Parathyroid adenoma (tissue), 2 donors: ENCODE measurements at regions not wholly inside any gene's neighbourhood (a gene's known extent, or its start where the extent isn't known, plus 50 kb on each side); places are given as distances from the start of the nearest gene placed in this dataset.

Experiments
- H2AFZ ChIP-seq: fragments of 300-600 bp; sonication (generic); one replicate; pipeline ENCODE4 v1.7.0; 2017; ENCODE audit warnings: antibody characterized with exemption, mild to moderate bottlenecking
- H3K27ac ChIP-seq: fragments of 300-600 bp; sonication (generic); one replicate; pipeline ENCODE4 v1.7.0; 2017
- H3K27me3 ChIP-seq: fragments of 300-600 bp; sonication (generic); one replicate; pipeline ENCODE4 v1.7.0; 2017; ENCODE audit warnings: low read length; ENCODE audit not compliant: control insufficient read depth, insufficient read depth
- H3K36me3 ChIP-seq: fragments of 300-600 bp; sonication (generic); one replicate; pipeline ENCODE4 v1.7.0; 2017; ENCODE audit warnings: low read length; ENCODE audit not compliant: control insufficient read depth, insufficient read depth
- H3K4me1 ChIP-seq: fragments of 300-600 bp; sonication (generic); one replicate; pipeline ENCODE4 v1.7.0; 2017; ENCODE audit warnings: control low read depth
- H3K4me2 ChIP-seq: fragments of 300-600 bp; sonication (generic); one replicate; pipeline ENCODE4 v1.7.0; 2017; ENCODE audit warnings: low read length
- H3K4me3 ChIP-seq: fragments of 300-600 bp; sonication (generic); one replicate; pipeline ENCODE4 v1.7.0; 2017; ENCODE audit warnings: low read depth, low read length
- H3K79me2 ChIP-seq: fragments of 300-600 bp; sonication (generic); one replicate; pipeline ENCODE4 v1.7.0; 2017; ENCODE audit warnings: control low read depth
- H3K9ac ChIP-seq: fragments of 300-600 bp; sonication (generic); one replicate; pipeline ENCODE4 v1.7.0; 2017; ENCODE audit warnings: mild to moderate bottlenecking
- H3K9me3 ChIP-seq: fragments of 300-600 bp; sonication (generic); one replicate; pipeline ENCODE4 v1.7.0; 2017; ENCODE audit warnings: low read length; ENCODE audit not compliant: control insufficient read depth
- TF ChIP-seq, protein P1 (sequence below): fragments of 300-600 bp; sonication (generic); IDR thresholded peaks from one replicate; pipeline ENCODE4 v1.7.0; 2017; ENCODE audit warnings: antibody characterized with exemption, mild to moderate bottlenecking
- donor health status: primary hyperparathyroidism.

DNA sequence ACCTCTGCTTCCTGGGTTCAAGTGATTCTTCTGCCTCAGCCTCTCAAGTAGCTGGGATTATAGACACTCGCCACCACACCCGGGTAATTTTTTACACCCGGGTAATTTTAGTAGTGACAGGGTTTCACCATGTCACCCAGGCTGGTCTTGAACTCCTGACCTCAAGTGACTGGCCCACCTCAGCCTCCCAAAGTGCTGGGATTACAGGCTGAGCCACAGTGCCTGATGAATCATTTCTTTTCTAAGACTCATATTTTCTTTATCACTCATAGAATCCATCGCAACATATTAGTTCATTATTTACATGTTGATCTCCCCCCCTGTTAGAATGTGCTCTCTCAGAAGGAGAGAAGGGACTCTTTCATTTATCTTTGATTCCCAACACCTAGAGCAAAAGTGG is 109.5 kb upstream of the PTPRG start:
- no peaks in the 10 kb centered on the region for H3K4me1 ChIP-seq

DNA sequence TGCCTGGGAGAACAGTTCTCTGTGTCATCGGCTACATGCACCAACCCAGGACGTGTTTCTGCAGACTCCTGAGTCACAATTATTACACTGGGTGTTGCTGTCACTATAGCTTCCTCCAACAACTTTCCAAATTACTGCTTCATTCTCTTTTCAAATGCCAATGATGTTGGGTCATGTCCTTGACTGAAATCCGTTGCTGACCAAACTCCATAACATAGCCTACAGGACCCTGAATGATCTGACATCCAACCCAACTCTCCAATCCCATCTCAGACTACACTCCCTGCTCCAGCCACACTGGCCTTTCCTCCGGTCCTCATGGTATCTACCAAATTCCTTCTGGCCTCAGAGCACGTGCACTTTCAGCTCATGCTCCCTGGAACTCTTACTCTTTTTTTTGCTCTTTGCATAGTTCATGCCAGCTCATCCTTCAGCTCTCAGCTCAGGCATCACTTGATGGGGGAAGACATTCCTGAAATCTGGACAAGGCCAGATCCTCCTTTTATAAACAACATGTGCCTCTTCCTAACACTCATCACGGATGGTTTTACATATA is 108.8 kb upstream of the PTPRG start:
- H3K79me2 ChIP-seq = no peaks in the 10 kb centered on the region
- no peak overlapping the region for H3K9ac ChIP-seq
- H3K4me3 ChIP-seq = no peak overlapping the region
- no peak overlapping the region for H2AFZ ChIP-seq
- TF ChIP-seq, protein P1, sequence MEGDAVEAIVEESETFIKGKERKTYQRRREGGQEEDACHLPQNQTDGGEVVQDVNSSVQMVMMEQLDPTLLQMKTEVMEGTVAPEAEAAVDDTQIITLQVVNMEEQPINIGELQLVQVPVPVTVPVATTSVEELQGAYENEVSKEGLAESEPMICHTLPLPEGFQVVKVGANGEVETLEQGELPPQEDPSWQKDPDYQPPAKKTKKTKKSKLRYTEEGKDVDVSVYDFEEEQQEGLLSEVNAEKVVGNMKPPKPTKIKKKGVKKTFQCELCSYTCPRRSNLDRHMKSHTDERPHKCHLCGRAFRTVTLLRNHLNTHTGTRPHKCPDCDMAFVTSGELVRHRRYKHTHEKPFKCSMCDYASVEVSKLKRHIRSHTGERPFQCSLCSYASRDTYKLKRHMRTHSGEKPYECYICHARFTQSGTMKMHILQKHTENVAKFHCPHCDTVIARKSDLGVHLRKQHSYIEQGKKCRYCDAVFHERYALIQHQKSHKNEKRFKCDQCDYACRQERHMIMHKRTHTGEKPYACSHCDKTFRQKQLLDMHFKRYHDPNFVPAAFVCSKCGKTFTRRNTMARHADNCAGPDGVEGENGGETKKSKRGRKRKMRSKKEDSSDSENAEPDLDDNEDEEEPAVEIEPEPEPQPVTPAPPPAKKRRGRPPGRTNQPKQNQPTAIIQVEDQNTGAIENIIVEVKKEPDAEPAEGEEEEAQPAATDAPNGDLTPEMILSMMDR = no peak
- no peak overlapping the region for H3K27ac ChIP-seq
- no peaks in the 10 kb centered on the region for H3K36me3 ChIP-seq
- H3K4me1 ChIP-seq = no peaks in the 10 kb centered on the region
- no peaks in the 10 kb centered on the region for H3K9me3 ChIP-seq
- H3K27me3 ChIP-seq = no peaks in the 10 kb centered on the region
- H3K4me2 ChIP-seq = no peak overlapping the region

More for the DNA sequence above, 109.5 kb upstream of the PTPRG start:
- Histone ChIP-seq H3K9me3 (no peaks in the 10 kb centered on the region), H3K4me2 (no peak overlapping the region), H3K36me3 (no peaks in the 10 kb centered on the region), H2AFZ (no peak overlapping the region), H3K27ac (no peak overlapping the region), H3K27me3 (no peaks in the 10 kb centered on the region), H3K4me3 (no peak overlapping the region), H3K79me2 (no peaks in the 10 kb centered on the region), H3K9ac (no peak overlapping the region)
- TF ChIP-seq, protein P1 = no peak

DNA sequence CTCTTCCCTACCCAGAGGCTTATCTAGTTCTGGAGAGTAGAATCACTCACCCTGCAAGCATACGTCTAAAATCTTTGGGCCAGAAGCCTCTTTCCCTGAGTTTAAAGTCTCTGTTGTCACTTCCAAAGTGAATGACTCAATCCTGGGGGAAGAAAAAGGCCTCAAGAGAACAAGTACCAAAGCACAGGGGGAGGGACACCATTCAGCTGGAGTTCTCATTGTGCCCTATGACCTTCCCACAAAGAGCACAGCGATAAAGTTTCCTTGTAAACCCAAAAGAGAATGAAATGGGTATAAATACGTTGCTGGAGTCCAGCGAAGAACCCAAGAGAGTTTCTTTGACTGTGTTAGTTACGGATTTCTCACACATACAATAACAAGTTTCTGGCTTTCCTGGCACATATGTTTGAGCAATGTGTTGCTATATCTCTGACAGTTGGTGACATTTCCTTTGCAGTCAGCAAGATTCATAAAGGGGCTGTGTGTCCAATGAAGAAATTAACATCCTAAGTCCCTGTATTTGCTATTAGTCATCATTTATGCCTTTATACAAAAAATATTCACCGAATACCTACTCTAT is 107.3 kb upstream of the PTPRG start:
- Histone ChIP-seq H3K4me1 (no peaks in the 10 kb centered on the region), H3K27me3 (no peaks in the 10 kb centered on the region), H3K4me3 (no peak overlapping the region), H3K9me3 (no peaks in the 10 kb centered on the region), H3K36me3 (no peaks in the 10 kb centered on the region), H3K4me2 (no peak overlapping the region), H3K79me2 (no peaks in the 10 kb centered on the region), H3K27ac (no peak overlapping the region), H2AFZ (peak overlapping the region; percentile 11), H3K9ac (no peak overlapping the region)
- TF ChIP-seq, protein P1 = no peak

DNA sequence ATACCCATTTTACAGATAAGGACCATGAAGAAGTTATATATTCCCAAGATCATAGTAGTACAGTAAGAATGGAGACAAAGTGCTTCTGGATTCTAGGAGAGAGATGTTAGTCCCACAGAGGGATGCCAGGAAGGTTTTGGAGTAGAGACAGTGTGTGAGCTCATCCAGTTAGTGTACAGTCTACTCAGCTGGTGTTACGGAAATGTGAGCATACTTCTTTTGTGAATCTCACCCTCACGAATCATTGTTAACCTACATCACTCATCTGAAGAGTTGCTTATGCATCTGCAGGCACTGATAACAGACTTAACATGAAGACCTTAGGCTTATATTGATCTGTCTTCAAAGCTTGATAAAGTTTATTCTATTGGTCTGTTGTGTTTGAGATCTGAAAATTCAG is 106.6 kb upstream of the PTPRG start:
- H2AFZ ChIP-seq = no peak overlapping the region
- no peak overlapping the region for H3K4me2 ChIP-seq

More for the DNA sequence above, 106.6 kb upstream of the PTPRG start:
- no peaks in the 10 kb centered on the region for H3K79me2 ChIP-seq
- H3K36me3 ChIP-seq = no peaks in the 10 kb centered on the region
- H3K27me3 ChIP-seq = no peaks in the 10 kb centered on the region
- H3K9ac ChIP-seq = no peak overlapping the region
- no peak overlapping the region for H3K27ac ChIP-seq
- no peaks in the 10 kb centered on the region for H3K9me3 ChIP-seq
- H3K4me3 ChIP-seq = no peak overlapping the region
- TF ChIP-seq, protein P1 = no peak
- no peaks in the 10 kb centered on the region for H3K4me1 ChIP-seq
